Effector memory CD4-positive, alpha-beta T cell (primary cell): ENCODE measurements at regions not wholly inside any gene's neighbourhood (a gene's known extent, or its start where the extent isn't known, plus 50 kb on each side); places are given as distances from the start of the nearest gene placed in this dataset.

ENCODE experiments used
- DNase-seq, 3 donors: peaks; one replicate each; pipeline ENCODE4 v3.0.0-alpha.2; 2020
- H3K27ac ChIP-seq: 2 replicates; pipeline ENCODE4 v1.7.0; 2013; ENCODE audit warnings: mild to moderate bottlenecking, low read length, moderate library complexity; ENCODE audit not compliant: insufficient read depth, poor library complexity, severe bottlenecking
- H3K27me3 ChIP-seq: replicated peaks from 2 replicates; pipeline ENCODE4 v1.7.0; 2013; ENCODE audit warnings: mild to moderate bottlenecking, low read length; ENCODE audit not compliant: insufficient read depth, control insufficient read depth, poor library complexity, severe bottlenecking
- H3K36me3 ChIP-seq: 2 replicates; pipeline ENCODE4 v1.7.0; 2013; ENCODE audit warnings: mild to moderate bottlenecking, low read length, moderate library complexity; ENCODE audit not compliant: control insufficient read depth, insufficient read depth
- H3K4me1 ChIP-seq: 2 replicates; pipeline ENCODE4 v1.7.0; 2013; ENCODE audit warnings: low read length, mild to moderate bottlenecking; ENCODE audit not compliant: control insufficient read depth, insufficient read depth, poor library complexity, severe bottlenecking
- H3K4me3 ChIP-seq: 2 replicates; pipeline ENCODE4 v1.7.0; 2013; ENCODE audit warnings: low read length, low read depth, mild to moderate bottlenecking; ENCODE audit not compliant: insufficient read depth, poor library complexity, severe bottlenecking
- H3K9me3 ChIP-seq: 2 replicates; pipeline ENCODE4 v1.7.0; 2013; ENCODE audit warnings: mild to moderate bottlenecking, low read length, moderate library complexity; ENCODE audit not compliant: control insufficient read depth

- no peak overlapping the region for H3K4me3 ChIP-seq
- no peaks in the 10 kb centered on the region for H3K9me3 ChIP-seq
- H3K27ac ChIP-seq, result no peak overlapping the region
- H3K27me3 ChIP-seq, result no peaks in the 10 kb centered on the region
- DNase-seq, result no peak
- no peaks in the 10 kb centered on the region for H3K36me3 ChIP-seq
- peaks cover 29% of the 10 kb centered on the region for H3K4me1 ChIP-seq
Observed at GRCh38 chr1:53408755-53409129, 50.5 kb upstream of the DMRTB1 start.

DNA sequence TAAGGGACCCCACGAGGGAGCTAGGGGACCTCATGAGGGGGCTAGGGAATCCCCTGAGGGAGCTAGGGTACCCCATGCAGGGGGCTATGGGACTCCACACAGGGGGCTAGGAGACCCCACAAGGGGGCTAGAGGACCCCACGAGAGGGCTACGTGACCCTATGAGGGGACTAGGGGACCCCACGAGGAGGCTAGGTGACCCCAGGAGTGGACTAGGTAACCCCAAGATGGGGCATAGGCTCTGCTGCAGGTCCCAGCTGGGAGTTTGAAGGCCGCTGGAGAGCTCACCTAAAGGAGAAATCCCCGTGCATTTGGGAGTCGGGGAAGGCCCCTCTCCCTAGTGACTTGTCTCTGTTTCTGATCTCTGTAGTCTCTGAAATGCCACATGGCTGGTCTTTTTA is 50.0 kb upstream of the DMRTB1 start:
- Histone ChIP-seq H3K27ac (no peak overlapping the region), H3K4me3 (no peak overlapping the region), H3K36me3 (no peaks in the 10 kb centered on the region), H3K9me3 (no peaks in the 10 kb centered on the region), H3K27me3 (no peaks in the 10 kb centered on the region), H3K4me1 (peaks cover 34% of the 10 kb centered on the region)
- no peak for DNase-seq
